NCI-H460 (cell line): ENCODE measurements at regions not wholly inside any gene's neighbourhood (a gene's known extent, or its start where the extent isn't known, plus 50 kb on each side); places are given as distances from the start of the nearest gene placed in this dataset.

ENCODE experiments used
- DNase-seq: peaks from one replicate; pipeline ENCODE4 v3.0.0-alpha.2; 2016; ENCODE audit warnings: low read depth; ENCODE audit errors: extremely low read depth

DNA sequence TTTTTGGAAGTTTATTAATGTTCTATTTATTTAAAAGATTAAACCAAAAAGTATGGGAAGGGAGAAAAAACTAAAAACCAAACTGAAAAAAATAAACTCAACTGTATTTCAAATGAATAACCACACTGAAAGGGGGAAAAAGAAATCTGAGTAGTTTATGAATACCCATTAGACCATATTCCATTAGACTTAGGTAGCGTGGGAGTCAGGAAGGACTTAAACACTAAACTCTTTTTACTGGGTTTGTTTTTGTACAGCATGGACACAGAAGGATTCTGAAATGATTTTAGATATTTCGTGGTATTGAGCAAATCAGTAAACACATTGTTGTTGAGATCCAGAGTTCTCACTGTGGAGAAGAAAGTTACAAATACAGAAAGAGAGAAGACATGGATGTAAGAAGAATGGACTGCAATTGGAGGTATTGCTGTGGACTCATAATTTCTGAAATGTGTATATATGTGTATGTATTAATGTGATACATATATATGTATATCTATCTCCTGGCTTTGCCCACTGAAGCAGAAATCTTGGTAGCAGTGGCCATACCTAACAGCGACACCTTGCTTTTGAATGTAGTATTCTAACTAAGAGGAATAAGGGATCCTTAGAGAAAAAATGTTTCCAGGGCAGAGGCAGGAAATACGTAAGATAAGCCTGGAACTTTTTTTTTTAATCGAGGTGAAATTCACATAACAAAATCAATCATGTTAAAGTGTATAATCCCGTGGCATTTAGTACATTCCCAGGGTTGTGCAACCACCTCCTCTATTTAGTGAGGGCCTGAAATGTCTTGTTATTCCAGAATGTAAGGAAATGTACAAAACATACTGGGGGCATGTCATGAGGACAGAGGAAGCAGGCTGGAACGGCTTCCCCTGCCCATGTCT lies 228.8 kb downstream of the SMARCA2 start:
- DNase-seq: no peak

GRCh38 chr9:2247340-2247739 lies 232.2 kb downstream of the SMARCA2 start:
- no peak for DNase-seq

DNA sequence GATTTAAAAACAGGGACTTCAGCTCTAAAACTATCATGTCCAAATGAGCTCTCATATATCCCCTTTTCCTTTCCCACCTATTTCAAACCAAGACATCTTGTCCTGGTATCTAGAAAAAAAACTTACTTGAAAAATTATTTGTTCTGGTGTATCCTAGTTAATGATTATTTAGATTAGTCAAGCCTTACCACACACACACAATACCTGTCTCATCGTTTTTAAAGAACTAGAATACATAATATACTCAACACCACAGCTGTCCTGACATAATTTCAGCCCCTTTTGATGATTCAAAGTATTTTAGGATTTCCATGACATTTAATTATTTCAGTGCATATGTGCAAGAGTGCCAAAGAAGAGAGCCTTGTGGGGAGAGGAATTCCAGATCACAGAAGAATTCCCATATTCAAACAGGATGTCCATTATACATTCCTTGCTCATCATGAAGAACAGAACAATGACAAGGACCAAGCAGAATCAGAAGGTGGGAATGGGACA lies 233.7 kb downstream of the SMARCA2 start:
- no peak for DNase-seq

- no peak for DNase-seq
Observed at GRCh38 chr9:2253636-2254580, 238.8 kb downstream of the SMARCA2 start.

- no peak for DNase-seq
Observed at GRCh38 chr9:2255128-2255527, 240.0 kb downstream of the SMARCA2 start.

DNA sequence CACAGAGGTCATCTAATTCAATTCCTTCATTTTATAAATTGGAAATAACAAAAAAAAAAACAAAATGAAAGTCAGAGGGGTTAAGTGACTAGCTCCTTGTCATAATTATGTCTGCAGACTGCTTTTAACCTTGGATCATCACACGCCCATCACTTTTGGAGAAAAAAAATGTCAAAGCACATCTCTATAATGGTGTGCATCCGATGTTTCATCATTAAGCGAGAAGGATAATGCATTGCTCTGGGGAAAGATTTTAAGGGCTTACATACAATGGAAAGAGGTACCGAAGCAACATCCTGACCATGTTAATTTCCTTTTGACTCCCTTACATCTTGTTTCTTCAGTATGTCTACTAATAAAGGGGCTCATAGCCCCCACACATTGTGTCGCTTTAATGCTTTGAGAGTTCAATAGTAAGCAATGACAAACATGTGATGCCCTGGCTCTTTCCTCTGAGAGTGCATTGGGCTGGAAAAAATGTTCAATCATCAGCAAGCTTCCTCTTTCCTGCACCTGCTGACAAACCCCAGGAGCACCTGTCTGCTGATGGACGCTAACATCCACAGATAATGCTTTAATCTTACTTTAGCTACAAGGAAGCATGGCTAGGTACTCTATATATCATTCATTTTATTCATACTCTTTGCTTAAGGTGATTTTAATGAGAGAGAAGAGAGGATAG lies 242.2 kb downstream of the SMARCA2 start:
- no peak for DNase-seq

DNA sequence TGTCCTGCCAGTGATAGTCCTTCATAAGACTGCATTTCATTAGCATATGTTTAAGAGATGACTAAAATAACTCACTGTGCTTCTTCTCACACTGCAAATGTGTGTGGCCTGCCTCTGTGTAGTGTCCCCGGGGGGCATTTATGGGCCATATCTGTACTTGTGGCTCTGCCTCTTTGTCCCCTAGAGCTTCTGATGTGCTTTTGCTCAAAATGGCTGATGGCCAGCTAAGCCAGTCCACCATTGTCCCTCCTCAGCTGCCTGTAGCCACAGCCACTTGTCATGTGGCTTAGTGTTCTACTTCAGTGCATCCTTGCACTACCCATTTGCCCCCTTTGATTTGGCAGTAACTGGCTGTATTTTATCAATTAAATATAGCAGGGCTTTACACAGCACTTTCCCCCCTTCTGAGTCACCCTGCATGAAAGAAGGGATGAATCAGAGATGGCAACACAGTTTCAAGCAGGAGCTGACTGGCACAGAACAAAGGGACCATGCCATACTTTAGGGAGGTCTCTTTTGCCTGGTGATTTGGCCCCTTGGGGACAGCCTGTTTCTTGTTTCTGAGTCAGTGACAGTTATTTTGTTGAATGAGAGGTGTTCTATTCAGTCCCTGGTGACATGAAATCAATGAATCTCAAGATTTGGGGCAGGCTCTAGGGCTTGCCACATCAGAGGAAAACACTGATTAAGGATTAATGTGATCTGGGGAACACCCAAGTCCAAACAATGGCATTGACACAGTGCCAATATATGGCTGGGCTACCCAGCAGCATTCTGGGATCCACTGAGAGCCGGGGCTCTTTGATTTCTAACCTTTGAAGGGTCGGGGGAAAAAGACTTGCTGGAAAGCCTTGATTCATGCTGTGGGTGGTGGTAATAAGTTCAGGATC lies 245.5 kb downstream of the SMARCA2 start:
- DNase-seq: no peak

DNA sequence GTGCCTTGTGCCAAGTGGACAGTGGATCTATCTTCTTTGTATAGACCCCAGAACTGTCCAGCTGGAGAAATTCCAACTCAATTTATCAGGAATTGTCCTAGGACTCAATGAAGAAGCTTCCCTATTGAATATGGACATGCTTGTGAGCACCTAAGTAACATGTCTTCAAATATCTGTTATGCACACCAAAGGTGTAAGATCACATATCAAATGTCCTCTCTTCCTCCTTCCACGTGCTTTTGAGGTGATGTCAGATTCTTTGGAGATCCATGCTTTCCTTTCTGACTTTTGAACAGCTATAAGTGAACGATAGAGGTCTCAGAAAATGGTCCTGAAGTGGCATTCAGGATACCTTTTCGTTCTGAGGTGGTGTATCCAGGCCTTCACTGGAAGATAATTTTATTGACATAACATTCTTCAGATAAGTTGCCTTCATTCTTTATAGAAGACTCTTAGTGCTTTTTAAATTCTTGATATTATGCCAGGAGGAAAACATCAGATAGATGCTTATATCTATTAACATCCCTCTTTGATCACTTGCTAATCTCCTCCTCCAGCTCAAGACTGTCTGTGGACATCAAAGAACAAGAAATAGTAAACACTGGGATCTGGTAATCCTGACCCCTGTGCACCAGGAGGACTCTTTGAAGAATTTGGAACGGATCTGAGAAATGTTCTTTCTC lies 246.4 kb downstream of the SMARCA2 start:
- no peak for DNase-seq

- DNase-seq: no peak
Observed at GRCh38 chr9:2262386-2263071, 247.4 kb downstream of the SMARCA2 start.

- no peak for DNase-seq
Observed at GRCh38 chr9:2263111-2263510, 248.0 kb downstream of the SMARCA2 start.

DNA sequence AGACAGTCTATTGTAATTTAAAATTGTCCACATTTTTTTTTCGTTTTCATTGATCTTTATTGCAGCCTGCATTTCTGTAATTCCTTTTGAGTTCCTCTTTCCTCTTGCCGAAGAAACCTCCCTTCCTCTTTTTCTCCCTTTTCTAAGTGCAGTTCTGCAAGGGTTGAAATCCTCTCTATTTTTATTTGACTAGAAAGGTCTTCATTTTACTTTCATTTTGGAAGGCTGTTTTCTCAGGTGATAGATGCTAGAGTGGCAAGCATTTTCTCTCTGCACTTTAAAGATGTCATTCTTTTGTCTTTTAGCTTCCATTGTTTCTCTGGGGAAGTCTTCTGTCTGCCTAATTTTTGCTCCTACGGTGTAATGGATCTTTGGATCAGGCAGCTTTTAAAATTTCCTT lies 248.5 kb downstream of the SMARCA2 start:
- DNase-seq: no peak

GRCh38 chr9:2264081-2264480 lies 248.9 kb downstream of the SMARCA2 start:
- DNase-seq: no peak

GRCh38 chr9:2267181-2267745 lies 252.1 kb downstream of the SMARCA2 start:
- no peak for DNase-seq

- DNase-seq: no peak
Observed at GRCh38 chr9:2269778-2270177, 254.6 kb downstream of the SMARCA2 start.

GRCh38 chr9:2270565-2270964 lies 255.4 kb downstream of the SMARCA2 start:
- no peak for DNase-seq

DNA sequence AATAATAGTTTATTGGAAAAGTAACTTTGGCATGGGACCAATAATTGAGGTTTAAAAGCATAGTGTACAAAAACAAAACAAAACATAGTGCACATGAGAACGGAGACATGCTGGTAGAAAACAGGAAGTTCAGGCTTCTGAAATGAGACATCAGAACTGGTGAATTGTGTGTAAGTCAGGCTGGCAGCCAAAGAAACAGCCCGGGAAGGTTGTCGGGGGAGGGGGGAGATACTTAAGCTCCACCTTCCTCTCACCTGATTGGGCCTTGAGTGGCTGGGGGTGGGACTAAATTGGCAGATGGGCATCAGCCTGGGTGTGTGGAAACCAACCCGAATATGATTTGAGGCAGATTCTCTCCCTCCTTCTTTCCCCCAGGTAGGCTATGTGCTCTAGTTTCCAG lies 256.3 kb downstream of the SMARCA2 start:
- DNase-seq: no peak

- no peak for DNase-seq
Observed at GRCh38 chr9:2274762-2275161, 259.6 kb downstream of the SMARCA2 start.

- no peak for DNase-seq
Observed at GRCh38 chr9:2276296-2276695, 261.1 kb downstream of the SMARCA2 start.
